ENCODE measurements at regions not wholly inside any gene's neighbourhood (a gene's known extent, or its start where the extent isn't known, plus 50 kb on each side); places are given as distances from the start of the nearest gene placed in this dataset.

- H3K4me1 ChIP-seq = no peaks in the 10 kb centered on the region
- no peaks in the 10 kb centered on the region for H3K36me3 ChIP-seq
- TF ChIP-seq CTCF (IDR thresholded peaks at IDR 0.05) = no peak
- no peak overlapping the region for H3K27ac ChIP-seq
- H3K9me3 ChIP-seq = peaks cover 0 to 3% of the 10 kb centered on the region in 2 donors
- H3K27me3 ChIP-seq = no peaks in the 10 kb centered on the region
- no peak for DNase-seq (ENCODE audit: low spot score)
- H3K4me3 ChIP-seq = no peak overlapping the region
Measured at GRCh38 chr5:157959370-157959769, 100.4 kb upstream of the CLINT1 start.

- no peak for DNase-seq (ENCODE audit: low spot score)
- TF ChIP-seq CTCF (IDR thresholded peaks at IDR 0.05) = no peak
- no peaks in the 10 kb centered on the region for H3K27me3 ChIP-seq
Measured at GRCh38 chr5:157956271-157956885, 97.4 kb upstream of the CLINT1 start.

GRCh38 chr5:157955541-157956172, 96.7 kb upstream of the CLINT1 start:
- no peak for DNase-seq (ENCODE audit: low spot score)
- peaks cover 0 to 3% of the 10 kb centered on the region in 2 donors for H3K9me3 ChIP-seq
- no peaks in the 10 kb centered on the region for H3K4me1 ChIP-seq
- no peak for TF ChIP-seq CTCF (IDR thresholded peaks at IDR 0.05)
- no peak overlapping the region for H3K4me3 ChIP-seq
- H3K27ac ChIP-seq = no peak overlapping the region
- H3K36me3 ChIP-seq = no peaks in the 10 kb centered on the region
- no peaks in the 10 kb centered on the region for H3K27me3 ChIP-seq

More at GRCh38 chr5:157956271-157956885, 97.4 kb upstream of the CLINT1 start:
- no peak overlapping the region for H3K4me3 ChIP-seq
- peaks cover 0 to 3% of the 10 kb centered on the region in 2 donors for H3K9me3 ChIP-seq
- no peaks in the 10 kb centered on the region for H3K36me3 ChIP-seq
- no peak overlapping the region for H3K27ac ChIP-seq
- H3K4me1 ChIP-seq = no peaks in the 10 kb centered on the region

- Histone ChIP-seq H3K9me3 (no peaks in the 10 kb centered on the region), H3K36me3 (no peaks in the 10 kb centered on the region), H3K4me3 (no peak overlapping the region), H3K4me1 (peaks cover 0 to 7% of the 10 kb centered on the region in 2 donors), H3K27me3 (no peaks in the 10 kb centered on the region), H3K27ac (no peak overlapping the region)
- DNase-seq (ENCODE audit: low spot score) = no peak
- no peak for TF ChIP-seq CTCF (IDR thresholded peaks at IDR 0.05)
Measured at GRCh38 chr5:157952374-157952685, 93.4 kb upstream of the CLINT1 start.

GRCh38 chr5:157951673-157952373, 92.9 kb upstream of the CLINT1 start:
- TF ChIP-seq CTCF (IDR thresholded peaks at IDR 0.05) = no peak
- Histone ChIP-seq H3K9me3 (no peaks in the 10 kb centered on the region), H3K36me3 (no peaks in the 10 kb centered on the region), H3K4me1 (peaks cover 0 to 7% of the 10 kb centered on the region in 2 donors), H3K4me3 (no peak overlapping the region), H3K27me3 (no peaks in the 10 kb centered on the region), H3K27ac (no peak overlapping the region)
- no peak for DNase-seq (ENCODE audit: low spot score)
